B cell (primary cell): ENCODE measurements at regions not wholly inside any gene's neighbourhood (a gene's known extent, or its start where the extent isn't known, plus 50 kb on each side); places are given as distances from the start of the nearest gene placed in this dataset.

ENCODE experiments used
- ATAC-seq: fragments of 200-7000 bp; cut with Tn5 transposase; one replicate; pipeline ENCODE4 v1.10.0; 2021; ENCODE audit warnings: low read depth, mild to moderate bottlenecking, moderate number of reproducible peaks, moderate library complexity
- CTCF ChIA-PET: fragments of 350-600 bp; sonication (Branson Sonifier 250); formaldehyde crosslinking; loops from one replicate; lab custom pipeline; 2021; ENCODE audit warnings: antibody characterized with exemption, inconsistent platforms; lab: Charles Lee
- POLR2A ChIA-PET: fragments of 350-600 bp; sonication (Branson Sonifier 250); formaldehyde crosslinking; loops from one replicate; lab custom pipeline; 2021; ENCODE audit warnings: antibody characterized with exemption; lab: Charles Lee
- DNase-seq: peaks from one replicate; pipeline ENCODE4 v3.0.0; 2013
- H2AFZ ChIP-seq: 2 replicates; pipeline ENCODE4 v1.6.1; 2012; ENCODE audit warnings: mild to moderate bottlenecking, low read depth, low read length; ENCODE audit not compliant: insufficient read depth, poor library complexity, severe bottlenecking
- H3K27ac ChIP-seq, 2 donors: 1 replicate in 1 of 2; 2 replicates in 1 of 2; pipeline ENCODE4 v1.5.1; 2012 to 2013; ENCODE audit warnings: low read length in 2 of 2, mild to moderate bottlenecking in 2 of 2, moderate library complexity in 1 of 2
- H3K27me3 ChIP-seq, 4 experiments: fragments of 200-600 bp in 1 of 4; sonication (generic) in 1 of 4; replicated peaks in 1 of 4; 1 replicate in 2 of 4; 2 replicates in 2 of 4; pipeline versions ENCODE4 v1.6.1 to v1.7.0; 2013 to 2016; ENCODE audit warnings: low read length in 3 of 4, mild to moderate bottlenecking in 2 of 4, mixed read lengths in 1 of 4, moderate library complexity in 1 of 4; ENCODE audit not compliant: insufficient read depth in 4 of 4, control insufficient read depth in 3 of 4; ENCODE audit errors: control extremely low read depth in 1 of 4
- H3K36me3 ChIP-seq, 2 experiments: replicated peaks in 1 of 2; 1 replicate in 1 of 2; 2 replicates in 1 of 2; pipeline versions ENCODE4 v1.6.1 to v1.7.1; 2013; ENCODE audit warnings: low read length in 1 of 2; ENCODE audit not compliant: insufficient read depth in 2 of 2, control insufficient read depth in 1 of 2; ENCODE audit errors: control extremely low read depth in 1 of 2, extremely low read depth in 1 of 2
- H3K4me1 ChIP-seq, 2 donors: fragments of 200-600 bp in 1 of 2; sonication (generic) in 1 of 2; 1 replicate in 1 of 2; 2 replicates in 1 of 2; pipeline versions ENCODE4 v1.5.1 to v1.6.1; 2013 to 2017; ENCODE audit warnings: low read length in 2 of 2; ENCODE audit not compliant: control insufficient read depth in 2 of 2, insufficient read depth in 2 of 2
- H3K4me2 ChIP-seq: replicated peaks from 2 replicates; pipeline ENCODE3; 2012; ENCODE audit warnings: mild to moderate bottlenecking, low read depth, low read length; ENCODE audit not compliant: poor library complexity, severe bottlenecking
- H3K4me3 ChIP-seq, 5 experiments: fragments of 200-600 bp in 1 of 5; sonication (generic) in 1 of 5; 1 replicate in 3 of 5; 2 replicates in 2 of 5; pipeline versions ENCODE4 v1.5.1 to v1.7.0; 2011 to 2016; ENCODE audit warnings: low read length in 4 of 5, mild to moderate bottlenecking in 4 of 5, low read depth in 2 of 5, control low read depth in 1 of 5, moderate library complexity in 1 of 5; ENCODE audit not compliant: insufficient read depth in 1 of 5; ENCODE audit errors: control extremely low read depth in 1 of 5, extremely low read depth in 1 of 5
- H3K79me2 ChIP-seq: fragments of 200-600 bp; sonication (generic); one replicate; pipeline ENCODE4 v1.6.0; 2016; ENCODE audit warnings: low read length; ENCODE audit not compliant: control insufficient read depth, insufficient read depth
- H3K9ac ChIP-seq: fragments of 200-600 bp; sonication (generic); 2 replicates; pipeline ENCODE4 v1.6.1; 2017; ENCODE audit warnings: mild to moderate bottlenecking, low read length, moderate library complexity
- H3K9me3 ChIP-seq, 3 donors: one replicate each; pipeline versions ENCODE4 v1.6.1 to v1.7.1; 2013; ENCODE audit warnings: low read length in 2 of 3; ENCODE audit not compliant: control insufficient read depth in 2 of 3, insufficient read depth in 1 of 3; ENCODE audit errors: control extremely low read depth in 1 of 3
- H4K20me1 ChIP-seq: 2 replicates; pipeline ENCODE4 v1.6.0; 2012; ENCODE audit warnings: mild to moderate bottlenecking, low read length; ENCODE audit not compliant: insufficient read depth, control insufficient read depth, poor library complexity, severe bottlenecking
- H3K27ac Mint-ChIP-seq: one replicate; pipeline ENCODE4 v1.8.0; 2021; ENCODE audit warnings: mixed read lengths
- H3K27me3 Mint-ChIP-seq: one replicate; pipeline ENCODE4 v1.8.0; 2021; ENCODE audit warnings: mixed read lengths
- H3K4me1 Mint-ChIP-seq: one replicate; pipeline ENCODE4 v1.8.0; 2021; ENCODE audit warnings: mixed read lengths
- H3K4me3 Mint-ChIP-seq: one replicate; pipeline ENCODE4 v1.8.0; 2021; ENCODE audit warnings: mixed read lengths
- H3K9me3 Mint-ChIP-seq: one replicate; pipeline ENCODE4 v1.8.0; 2022; ENCODE audit warnings: mixed read lengths; ENCODE audit not compliant: insufficient read depth
- EZH2 ChIP-seq: IDR thresholded peaks from 2 replicates; pipeline ENCODE4 v1.6.1; 2012; ENCODE audit warnings: borderline replicate concordance, low read depth, mild to moderate bottlenecking, moderate library complexity, low read length; ENCODE audit not compliant: insufficient read depth, poor library complexity, severe bottlenecking
- WGBS: methylation state at CpG from one replicate; pipeline ENCODE4 v1.1.5; 2013; ENCODE audit warnings: missing lambda C conversion rate; ENCODE audit not compliant: insufficient coverage; 5-methylcytosine and 5-hydroxymethylcytosine counted together
- intact Hi-C: fragments of 100-400 bp; cut with micrococcal nuclease; formaldehyde crosslinking; loops from one replicate; pipeline ENCODE4 v1.10.0; 2022
- TF ChIP-seq, protein P1 (sequence below): fragments of 200-600 bp; IDR thresholded peaks from one replicate; pipeline ENCODE4 v1.8.0; 2022; ENCODE audit warnings: antibody characterized with exemption, mild to moderate bottlenecking

DNA sequence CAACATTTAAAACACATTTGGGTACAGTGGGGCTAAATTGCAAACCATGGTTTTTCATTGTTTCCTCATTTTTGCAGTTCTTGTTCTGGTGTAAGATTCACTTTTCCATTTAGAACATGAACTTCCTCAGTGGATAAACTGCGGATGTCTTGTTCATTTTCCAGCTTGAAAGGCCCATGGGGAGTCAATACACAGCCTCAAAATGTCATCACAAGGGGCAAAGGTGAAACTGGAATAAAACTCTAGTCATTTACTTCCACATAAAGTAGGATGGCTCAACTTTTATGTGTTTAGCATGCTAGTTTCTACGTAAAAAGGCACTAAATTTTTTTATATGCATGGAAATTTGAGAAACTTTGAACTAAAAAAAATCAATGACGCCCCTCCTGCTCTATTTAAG lies 718.8 kb downstream of the TLR4 start:
- no peak overlapping the region for H3K4me3 ChIP-seq
- intact Hi-C loops, result no loop called here
- H3K27me3 ChIP-seq, result no peaks in the 10 kb centered on the region
- H3K36me3 ChIP-seq, result no peaks in the 10 kb centered on the region
- no peak overlapping the region for H2AFZ ChIP-seq
- CTCF ChIA-PET, result no interaction called here
- H3K9me3 Mint-ChIP-seq, result no peaks in the 10 kb centered on the region
- H3K27ac Mint-ChIP-seq, result no peak overlapping the region
- DNase-seq (no peak), ATAC-seq (no peak)
- no peak overlapping the region for H3K9ac ChIP-seq
- no peaks in the 10 kb centered on the region for H3K79me2 ChIP-seq
- TF ChIP-seq, protein P1, sequence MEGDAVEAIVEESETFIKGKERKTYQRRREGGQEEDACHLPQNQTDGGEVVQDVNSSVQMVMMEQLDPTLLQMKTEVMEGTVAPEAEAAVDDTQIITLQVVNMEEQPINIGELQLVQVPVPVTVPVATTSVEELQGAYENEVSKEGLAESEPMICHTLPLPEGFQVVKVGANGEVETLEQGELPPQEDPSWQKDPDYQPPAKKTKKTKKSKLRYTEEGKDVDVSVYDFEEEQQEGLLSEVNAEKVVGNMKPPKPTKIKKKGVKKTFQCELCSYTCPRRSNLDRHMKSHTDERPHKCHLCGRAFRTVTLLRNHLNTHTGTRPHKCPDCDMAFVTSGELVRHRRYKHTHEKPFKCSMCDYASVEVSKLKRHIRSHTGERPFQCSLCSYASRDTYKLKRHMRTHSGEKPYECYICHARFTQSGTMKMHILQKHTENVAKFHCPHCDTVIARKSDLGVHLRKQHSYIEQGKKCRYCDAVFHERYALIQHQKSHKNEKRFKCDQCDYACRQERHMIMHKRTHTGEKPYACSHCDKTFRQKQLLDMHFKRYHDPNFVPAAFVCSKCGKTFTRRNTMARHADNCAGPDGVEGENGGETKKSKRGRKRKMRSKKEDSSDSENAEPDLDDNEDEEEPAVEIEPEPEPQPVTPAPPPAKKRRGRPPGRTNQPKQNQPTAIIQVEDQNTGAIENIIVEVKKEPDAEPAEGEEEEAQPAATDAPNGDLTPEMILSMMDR, result no peak
- TF ChIP-seq EZH2, result no peak
- POLR2A ChIA-PET, result no interaction called here
- H3K9me3 ChIP-seq, result no peaks in the 10 kb centered on the region
- no peaks in the 10 kb centered on the region for H3K4me1 Mint-ChIP-seq
- no peaks in the 10 kb centered on the region for H3K4me1 ChIP-seq
- no peak overlapping the region for H3K27ac ChIP-seq
- no peaks in the 10 kb centered on the region for H3K27me3 Mint-ChIP-seq
- no peaks in the 10 kb centered on the region for H4K20me1 ChIP-seq
- WGBS, result no CpG with 5 or more reads among the region's 3 CpGs
- no peak overlapping the region for H3K4me2 ChIP-seq
- H3K4me3 Mint-ChIP-seq, result no peak overlapping the region

DNA sequence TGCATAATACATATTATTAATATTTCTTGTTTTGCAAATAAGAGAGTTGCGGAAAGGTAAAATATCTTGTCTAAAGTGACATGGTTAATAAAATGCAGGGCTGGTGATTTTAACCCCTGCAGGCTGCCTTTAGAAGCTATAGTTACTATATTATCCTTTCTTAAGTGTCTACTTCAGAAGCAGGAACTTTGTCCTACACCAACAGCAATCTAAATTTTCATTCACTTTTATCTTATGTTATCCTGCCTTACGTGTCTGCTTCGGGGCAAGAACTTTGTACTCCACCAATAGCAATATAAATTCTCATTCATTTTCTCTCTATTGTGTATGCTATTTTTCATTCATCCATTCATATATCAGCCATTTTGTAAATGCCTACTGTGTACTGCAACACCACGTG lies 719.5 kb downstream of the TLR4 start:
- ATAC-seq, result no peak
- no CpG with 5 or more reads among the region's 4 CpGs for WGBS

More for the DNA sequence above, 719.5 kb downstream of the TLR4 start:
- intact Hi-C loops, result no loop called here
- no peaks in the 10 kb centered on the region for H4K20me1 ChIP-seq
- H2AFZ ChIP-seq, result no peak overlapping the region
- CTCF ChIA-PET, result no interaction called here
- H3K4me3 ChIP-seq, result no peak overlapping the region
- H3K27ac ChIP-seq, result no peak overlapping the region
- no peaks in the 10 kb centered on the region for H3K79me2 ChIP-seq
- H3K9me3 ChIP-seq, result no peaks in the 10 kb centered on the region
- no peak overlapping the region for H3K4me2 ChIP-seq
- H3K9ac ChIP-seq, result no peak overlapping the region
- POLR2A ChIA-PET, result no interaction called here
- H3K27me3 Mint-ChIP-seq, result no peaks in the 10 kb centered on the region
- TF ChIP-seq, protein P1, result no peak
- no peak for TF ChIP-seq EZH2
- H3K27ac Mint-ChIP-seq, result no peak overlapping the region
- H3K4me3 Mint-ChIP-seq, result no peak overlapping the region
- H3K9me3 Mint-ChIP-seq, result no peaks in the 10 kb centered on the region
- no peaks in the 10 kb centered on the region for H3K4me1 ChIP-seq
- H3K27me3 ChIP-seq, result no peaks in the 10 kb centered on the region
- DNase-seq, result no peak
- no peaks in the 10 kb centered on the region for H3K4me1 Mint-ChIP-seq
- H3K36me3 ChIP-seq, result no peaks in the 10 kb centered on the region
